Mammary epithelial cell (primary cell): ENCODE measurements at regions not wholly inside any gene's neighbourhood (a gene's known extent, or its start where the extent isn't known, plus 50 kb on each side); places are given as distances from the start of the nearest gene placed in this dataset.

Source experiments
- EZH2 ChIP-seq: IDR thresholded peaks from 2 replicates; pipeline ENCODE4 v1.6.1; 2012; ENCODE audit warnings: low read length, inconsistent platforms, borderline replicate concordance
- TF ChIP-seq, protein P1 (sequence below), 2 donors: IDR thresholded peaks in 1 of 2; conservative IDR thresholded peaks in 1 of 2; 2 replicates each; pipeline ENCODE4 v1.5.1; 2011 to 2012; ENCODE audit warnings: inconsistent platforms in 2 of 2, low read length in 2 of 2, mild to moderate bottlenecking in 2 of 2, control low read depth in 1 of 2, low read depth in 1 of 2; ENCODE audit not compliant: insufficient read depth in 1 of 2; ENCODE audit errors: extremely low read depth in 1 of 2

GRCh38 chr1:220322570-220322969 lies 50.3 kb upstream of the RAB3GAP2 start:
- TF ChIP-seq, protein P1, sequence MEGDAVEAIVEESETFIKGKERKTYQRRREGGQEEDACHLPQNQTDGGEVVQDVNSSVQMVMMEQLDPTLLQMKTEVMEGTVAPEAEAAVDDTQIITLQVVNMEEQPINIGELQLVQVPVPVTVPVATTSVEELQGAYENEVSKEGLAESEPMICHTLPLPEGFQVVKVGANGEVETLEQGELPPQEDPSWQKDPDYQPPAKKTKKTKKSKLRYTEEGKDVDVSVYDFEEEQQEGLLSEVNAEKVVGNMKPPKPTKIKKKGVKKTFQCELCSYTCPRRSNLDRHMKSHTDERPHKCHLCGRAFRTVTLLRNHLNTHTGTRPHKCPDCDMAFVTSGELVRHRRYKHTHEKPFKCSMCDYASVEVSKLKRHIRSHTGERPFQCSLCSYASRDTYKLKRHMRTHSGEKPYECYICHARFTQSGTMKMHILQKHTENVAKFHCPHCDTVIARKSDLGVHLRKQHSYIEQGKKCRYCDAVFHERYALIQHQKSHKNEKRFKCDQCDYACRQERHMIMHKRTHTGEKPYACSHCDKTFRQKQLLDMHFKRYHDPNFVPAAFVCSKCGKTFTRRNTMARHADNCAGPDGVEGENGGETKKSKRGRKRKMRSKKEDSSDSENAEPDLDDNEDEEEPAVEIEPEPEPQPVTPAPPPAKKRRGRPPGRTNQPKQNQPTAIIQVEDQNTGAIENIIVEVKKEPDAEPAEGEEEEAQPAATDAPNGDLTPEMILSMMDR (conservative IDR thresholded peaks at IDR 0.05 in 1 of 2, IDR thresholded peaks at IDR 0.05 in 1 of 2; ENCODE audit: extremely low read depth in 1 of 2, insufficient read depth in 1 of 2, low read depth in 1 of 2, low read length in 2 of 2), result no peak
- no peak for TF ChIP-seq EZH2
